Astrocyte (in vitro differentiated cells and primary cell): ENCODE measurements at regions not wholly inside any gene's neighbourhood (a gene's known extent, or its start where the extent isn't known, plus 50 kb on each side); places are given as distances from the start of the nearest gene placed in this dataset.
A peak's percentile ranks its signal among the peaks of the same experiment; 100 is the strongest.

Source experiments
- DNase-seq: peaks from one replicate; pipeline ENCODE4 v3.0.0-alpha.2; 2010; ENCODE audit warnings: low read depth
- FAIRE-seq: peaks from 2 replicates; lab custom pipeline; 2011; peaks lifted over from hg19 to GRCh38; lab: Jason Lieb, UNC
- H2AFZ ChIP-seq: 2 replicates; pipeline ENCODE4 v1.6.0; 2012; ENCODE audit warnings: low read depth, low read length, inconsistent platforms
- H3K27ac ChIP-seq: 2 replicates; pipeline ENCODE4 v1.5.1; 2011; ENCODE audit warnings: low read depth, low read length, inconsistent platforms
- H3K27me3 ChIP-seq: 2 replicates; pipeline ENCODE4 v1.6.0; 2011; ENCODE audit warnings: low read length, inconsistent platforms; ENCODE audit not compliant: insufficient read depth
- H3K36me3 ChIP-seq: 2 replicates; pipeline ENCODE4 v1.5.1; 2011; ENCODE audit warnings: low read length, inconsistent platforms; ENCODE audit not compliant: insufficient read depth
- H3K4me1 ChIP-seq: 2 replicates; pipeline ENCODE4 v1.5.1; 2011; ENCODE audit warnings: low read length, inconsistent platforms; ENCODE audit not compliant: insufficient read depth
- H3K4me2 ChIP-seq: 2 replicates; pipeline ENCODE4 v1.6.0; 2012; ENCODE audit warnings: low read length, inconsistent platforms
- H3K4me3 ChIP-seq: 2 replicates; pipeline ENCODE4 v1.5.1; 2011; ENCODE audit warnings: low read depth, mild to moderate bottlenecking, low read length, inconsistent platforms; ENCODE audit not compliant: insufficient read depth
- H3K79me2 ChIP-seq: 2 replicates; pipeline ENCODE4 v1.6.0; 2012; ENCODE audit warnings: mild to moderate bottlenecking, low read length, inconsistent platforms; ENCODE audit not compliant: insufficient read depth
- H3K9ac ChIP-seq: 2 replicates; pipeline ENCODE4 v1.6.0; 2012; ENCODE audit warnings: mild to moderate bottlenecking, low read length, inconsistent platforms
- H3K9me3 ChIP-seq: 2 replicates; pipeline ENCODE4 v1.5.1; 2012; ENCODE audit warnings: low read depth, mild to moderate bottlenecking, low read length, inconsistent platforms; ENCODE audit not compliant: insufficient read depth
- H4K20me1 ChIP-seq: 2 replicates; pipeline ENCODE4 v1.6.0; 2012; ENCODE audit warnings: low read length, inconsistent platforms; ENCODE audit not compliant: insufficient read depth
- H3K27ac Mint-ChIP-seq: one replicate; pipeline ENCODE4 v1.8.0; 2021; ENCODE audit warnings: mild to moderate bottlenecking, mixed read lengths; ENCODE audit not compliant: unreplicated experiment
- H3K27me3 Mint-ChIP-seq: one replicate; pipeline ENCODE4 v1.8.0; 2021; ENCODE audit warnings: low read depth, mixed read lengths; ENCODE audit not compliant: unreplicated experiment
- H3K36me3 Mint-ChIP-seq: one replicate; pipeline ENCODE4 v1.8.0; 2021; ENCODE audit warnings: low read depth, mixed read lengths; ENCODE audit not compliant: unreplicated experiment
- H3K4me1 Mint-ChIP-seq: one replicate; pipeline ENCODE4 v1.8.0; 2021; ENCODE audit warnings: low read depth, mixed read lengths; ENCODE audit not compliant: unreplicated experiment
- H3K4me3 Mint-ChIP-seq: one replicate; pipeline ENCODE4 v1.8.0; 2021; ENCODE audit warnings: mild to moderate bottlenecking, moderate library complexity, mixed read lengths; ENCODE audit not compliant: unreplicated experiment
- H3K9me3 Mint-ChIP-seq: one replicate; pipeline ENCODE4 v1.8.0; 2021; ENCODE audit warnings: mild to moderate bottlenecking, mixed read lengths; ENCODE audit not compliant: unreplicated experiment
- CTCF ChIP-seq: IDR thresholded peaks from 2 replicates; pipeline ENCODE4 v1.5.1; 2011; ENCODE audit warnings: low read depth, mild to moderate bottlenecking, inconsistent platforms, low read length, moderate library complexity; ENCODE audit not compliant: insufficient read depth
- EZH2 ChIP-seq: IDR thresholded peaks from 2 replicates; pipeline ENCODE4 v1.6.1; 2012; ENCODE audit warnings: mild to moderate bottlenecking, low read length, inconsistent platforms; ENCODE audit not compliant: insufficient read depth

- Histone ChIP-seq H3K27ac (no peak overlapping the region), H3K36me3 (no peaks in the 10 kb centered on the region), H3K4me2 (no peak overlapping the region), H3K9me3 (no peaks in the 10 kb centered on the region), H2AFZ (no peak overlapping the region), H3K4me3 (no peak overlapping the region), H3K79me2 (no peaks in the 10 kb centered on the region), H3K27me3 (no peaks in the 10 kb centered on the region), H3K9ac (no peak overlapping the region), H4K20me1 (no peaks in the 10 kb centered on the region), H3K4me1 (peaks cover 14% of the 10 kb centered on the region)
- peaks cover 17% of the 10 kb centered on the region for H3K36me3 Mint-ChIP-seq
- TF ChIP-seq CTCF (no peak), EZH2 (no peak)
- DNase-seq (no peak), FAIRE-seq (no peak)
- H3K27me3 Mint-ChIP-seq = no peaks in the 10 kb centered on the region
- peaks cover 2% of the 10 kb centered on the region for H3K9me3 Mint-ChIP-seq
- no peak overlapping the region for H3K27ac Mint-ChIP-seq
- no peak overlapping the region for H3K4me3 Mint-ChIP-seq
- H3K4me1 Mint-ChIP-seq = peaks cover 28% of the 10 kb centered on the region
Measured at GRCh38 chr18:23352042-23352441, 101.0 kb upstream of the RIOK3 start.

GRCh38 chr18:23353459-23353858, 99.6 kb upstream of the RIOK3 start:
- peaks cover 34% of the 10 kb centered on the region for H3K4me1 Mint-ChIP-seq
- Histone ChIP-seq H3K9me3 (no peaks in the 10 kb centered on the region), H3K27ac (no peak overlapping the region), H3K36me3 (no peaks in the 10 kb centered on the region), H4K20me1 (no peaks in the 10 kb centered on the region), H3K27me3 (no peaks in the 10 kb centered on the region), H2AFZ (no peak overlapping the region), H3K4me3 (no peak overlapping the region), H3K4me2 (no peak overlapping the region), H3K4me1 (peaks cover 26% of the 10 kb centered on the region), H3K9ac (no peak overlapping the region), H3K79me2 (no peaks in the 10 kb centered on the region)
- peaks cover 1% of the 10 kb centered on the region for H3K27me3 Mint-ChIP-seq
- DNase-seq (no peak), FAIRE-seq (no peak)
- no peak overlapping the region for H3K4me3 Mint-ChIP-seq
- TF ChIP-seq EZH2 (no peak), CTCF (no peak)
- no peak overlapping the region for H3K27ac Mint-ChIP-seq
- H3K36me3 Mint-ChIP-seq = peaks cover 21% of the 10 kb centered on the region
- peaks cover 2% of the 10 kb centered on the region for H3K9me3 Mint-ChIP-seq

GRCh38 chr18:23354625-23355024, 98.5 kb upstream of the RIOK3 start:
- Histone ChIP-seq H3K27me3 (no peaks in the 10 kb centered on the region), H3K27ac (no peak overlapping the region), H3K9me3 (no peaks in the 10 kb centered on the region), H3K4me3 (no peak overlapping the region), H3K79me2 (no peaks in the 10 kb centered on the region), H3K4me1 (peaks cover 30% of the 10 kb centered on the region), H3K9ac (no peak overlapping the region), H3K4me2 (peak overlapping the region; percentile 26), H3K36me3 (no peaks in the 10 kb centered on the region), H4K20me1 (no peaks in the 10 kb centered on the region), H2AFZ (no peak overlapping the region)
- peaks cover 23% of the 10 kb centered on the region for H3K36me3 Mint-ChIP-seq
- no peak overlapping the region for H3K4me3 Mint-ChIP-seq
- FAIRE-seq (no peak), DNase-seq (peak; percentile 81)
- peaks cover 2% of the 10 kb centered on the region for H3K9me3 Mint-ChIP-seq
- peaks cover 2% of the 10 kb centered on the region for H3K27me3 Mint-ChIP-seq
- peak overlapping the region; percentile 4 for H3K27ac Mint-ChIP-seq
- TF ChIP-seq CTCF = no peak
- no peak for TF ChIP-seq EZH2
- H3K4me1 Mint-ChIP-seq = peaks cover 36% of the 10 kb centered on the region
